ENCODE measurements at regions not wholly inside any gene's neighbourhood (a gene's known extent, or its start where the extent isn't known, plus 50 kb on each side); places are given as distances from the start of the nearest gene placed in this dataset.
A peak's percentile ranks its signal among the peaks of the same experiment; 100 is the strongest.

DNA sequence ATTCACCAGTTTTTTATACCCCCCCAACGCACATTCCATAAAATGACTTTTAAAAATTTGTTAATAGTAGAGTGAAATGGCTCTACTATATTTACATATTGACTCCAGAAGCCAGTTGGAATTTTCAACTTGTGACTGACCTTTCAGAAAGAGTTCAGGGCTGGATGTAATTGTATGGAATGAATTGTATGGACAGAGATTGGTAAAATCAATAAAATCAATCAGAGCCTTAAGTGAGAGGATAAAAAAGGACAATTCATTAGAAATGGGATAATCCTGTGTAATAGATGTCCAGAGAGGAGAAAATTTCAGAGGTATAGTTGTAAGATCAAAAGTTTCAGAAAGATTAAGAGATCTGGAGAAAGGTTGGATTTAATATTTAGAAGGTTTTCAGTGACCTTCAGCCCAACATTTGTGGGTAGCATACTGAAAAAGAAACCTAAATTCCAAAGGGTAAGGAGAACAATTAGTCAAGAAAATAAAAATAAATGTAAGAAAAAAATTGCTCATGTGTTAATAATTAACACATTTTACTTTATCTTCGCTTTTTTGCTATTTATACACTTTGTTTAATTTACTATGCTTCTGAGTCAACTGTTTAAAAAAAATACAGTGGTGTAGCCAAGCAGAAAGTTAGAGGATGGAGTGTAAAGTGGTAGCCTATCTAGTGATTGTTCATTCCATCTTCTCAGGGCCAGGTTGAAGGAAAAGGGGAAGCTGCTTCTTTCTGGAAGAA is 385.4 kb upstream of the TMEFF2 start:
- Histone ChIP-seq H3K23ac (ENCODE audit: low read length) (no peak overlapping the region), H3K18ac (ENCODE audit: low read length) (no peak overlapping the region), H2AK5ac (ENCODE audit: low read length) (no peak overlapping the region), H4K91ac (ENCODE audit: low read depth, low read length) (no peak overlapping the region), H3K9ac (ENCODE audit: low read length) (no peak overlapping the region), H2AFZ (ENCODE audit: insufficient read depth, low read length, poor library complexity) (no peak overlapping the region), H3K27me3 (ENCODE audit: insufficient read depth, low read length) (no peaks in the 10 kb centered on the region), H2BK5ac (ENCODE audit: low read depth, low read length, poor library complexity) (no peak overlapping the region), H3K4me3 (ENCODE audit: low read depth, low read length) (no peak overlapping the region), H4K12ac (ENCODE audit: low read depth, low read length) (no peak overlapping the region), H3K27ac (ENCODE audit: low read depth, low read length) (no peak overlapping the region), H3K4me2 (ENCODE audit: low read length) (no peak overlapping the region), H4K8ac (ENCODE audit: low read depth, low read length) (no peak overlapping the region), H3K14ac (ENCODE audit: low read length) (no peak overlapping the region), H3K4ac (ENCODE audit: low read depth, low read length) (no peak overlapping the region), H3K4me1 (ENCODE audit: control insufficient read depth in 1 of 2, insufficient read depth in 2 of 2, low read length in 2 of 2) (no peaks in the 10 kb centered on the region), H3K9me3 (ENCODE audit: insufficient read depth, low read depth, low read length) (no peaks in the 10 kb centered on the region), H3K79me1 (ENCODE audit: low read length) (no peaks in the 10 kb centered on the region), H2BK12ac (ENCODE audit: low read length) (no peak overlapping the region), H3K79me2 (ENCODE audit: control insufficient read depth, insufficient read depth, low read length, poor library complexity) (no peaks in the 10 kb centered on the region), H3K36me3 (ENCODE audit: control insufficient read depth in 1 of 2, insufficient read depth in 2 of 2, low read length in 2 of 2) (no peaks in the 10 kb centered on the region), H2BK120ac (ENCODE audit: insufficient read depth, low read length, poor library complexity) (no peak overlapping the region)
- no peak for DNase-seq
- WGBS (ENCODE audit: extremely low coverage, insufficient coverage, insufficient read length), result no CpG with 5 or more reads among the region's 2 CpGs

DNA sequence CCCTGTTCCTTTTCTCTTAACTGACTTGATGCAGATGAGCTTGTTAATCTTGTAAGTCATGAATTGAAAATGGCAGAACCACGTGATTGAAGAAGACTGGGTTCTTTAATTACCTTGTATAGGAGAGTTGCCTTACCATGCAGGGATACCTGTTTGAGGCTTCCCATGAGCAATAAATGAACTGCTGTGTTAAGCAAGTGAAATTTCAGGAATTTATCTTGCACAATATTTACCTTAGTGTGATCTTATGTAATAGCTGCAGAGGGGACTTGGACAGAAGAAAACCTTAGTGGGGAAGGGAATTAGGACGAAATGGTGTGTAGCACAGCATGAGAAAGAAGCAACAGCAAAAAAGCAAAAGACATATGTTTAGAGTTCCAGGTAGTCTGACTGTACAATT is 384.0 kb upstream of the TMEFF2 start:
- no CpG with 5 or more reads among the region's 2 CpGs for WGBS (ENCODE audit: extremely low coverage, insufficient coverage, insufficient read length)
- H2BK5ac ChIP-seq (ENCODE audit: low read depth, low read length, poor library complexity), result no peak overlapping the region
- no peaks in the 10 kb centered on the region for H3K4me1 ChIP-seq (ENCODE audit: control insufficient read depth in 1 of 2, insufficient read depth in 2 of 2, low read length in 2 of 2)
- no peak overlapping the region for H3K14ac ChIP-seq (ENCODE audit: low read length)
- no peak overlapping the region for H2BK12ac ChIP-seq (ENCODE audit: low read length)
- no peaks in the 10 kb centered on the region for H3K36me3 ChIP-seq (ENCODE audit: control insufficient read depth in 1 of 2, insufficient read depth in 2 of 2, low read length in 2 of 2)
- no peak overlapping the region for H4K91ac ChIP-seq (ENCODE audit: low read depth, low read length)
- no peak overlapping the region for H3K4me2 ChIP-seq (ENCODE audit: low read length)
- H3K9me3 ChIP-seq (ENCODE audit: insufficient read depth, low read depth, low read length), result no peaks in the 10 kb centered on the region
- H3K4ac ChIP-seq (ENCODE audit: low read depth, low read length), result no peak overlapping the region
- no peak overlapping the region for H2AFZ ChIP-seq (ENCODE audit: insufficient read depth, low read length, poor library complexity)
- no peak overlapping the region for H3K9ac ChIP-seq (ENCODE audit: low read length)
- no peaks in the 10 kb centered on the region for H3K27me3 ChIP-seq (ENCODE audit: insufficient read depth, low read length)
- no peak overlapping the region for H3K27ac ChIP-seq (ENCODE audit: low read depth, low read length)
- no peak overlapping the region for H3K18ac ChIP-seq (ENCODE audit: low read length)
- no peak overlapping the region for H2AK5ac ChIP-seq (ENCODE audit: low read length)
- no peaks in the 10 kb centered on the region for H3K79me1 ChIP-seq (ENCODE audit: low read length)
- no peak overlapping the region for H4K12ac ChIP-seq (ENCODE audit: low read depth, low read length)
- peak; percentile 2 to 76 for DNase-seq
- no peak overlapping the region for H4K8ac ChIP-seq (ENCODE audit: low read depth, low read length)
- H3K79me2 ChIP-seq (ENCODE audit: control insufficient read depth, insufficient read depth, low read length, poor library complexity), result no peaks in the 10 kb centered on the region
- no peak overlapping the region for H3K4me3 ChIP-seq (ENCODE audit: low read depth, low read length)
- H3K23ac ChIP-seq (ENCODE audit: low read length), result no peak overlapping the region
- H2BK120ac ChIP-seq (ENCODE audit: insufficient read depth, low read length, poor library complexity), result no peak overlapping the region

- Histone ChIP-seq H3K36me3 (ENCODE audit: control insufficient read depth in 1 of 2, insufficient read depth in 2 of 2, low read length in 2 of 2) (no peaks in the 10 kb centered on the region), H2BK120ac (ENCODE audit: insufficient read depth, low read length, poor library complexity) (no peak overlapping the region), H3K9me3 (ENCODE audit: insufficient read depth, low read depth, low read length) (no peaks in the 10 kb centered on the region), H3K9ac (ENCODE audit: low read length) (no peak overlapping the region), H2BK12ac (ENCODE audit: low read length) (no peak overlapping the region), H3K79me2 (ENCODE audit: control insufficient read depth, insufficient read depth, low read length, poor library complexity) (no peaks in the 10 kb centered on the region), H2BK5ac (ENCODE audit: low read depth, low read length, poor library complexity) (no peak overlapping the region), H4K8ac (ENCODE audit: low read depth, low read length) (no peak overlapping the region), H3K23ac (ENCODE audit: low read length) (no peak overlapping the region), H3K18ac (ENCODE audit: low read length) (no peak overlapping the region), H3K4me2 (ENCODE audit: low read length) (no peak overlapping the region), H3K4me3 (ENCODE audit: low read depth, low read length) (no peak overlapping the region), H4K12ac (ENCODE audit: low read depth, low read length) (no peak overlapping the region), H3K14ac (ENCODE audit: low read length) (no peak overlapping the region), H3K79me1 (ENCODE audit: low read length) (no peaks in the 10 kb centered on the region), H3K4ac (ENCODE audit: low read depth, low read length) (no peak overlapping the region), H2AK5ac (ENCODE audit: low read length) (no peak overlapping the region), H3K27me3 (ENCODE audit: insufficient read depth, low read length) (no peaks in the 10 kb centered on the region), H2AFZ (ENCODE audit: insufficient read depth, low read length, poor library complexity) (no peak overlapping the region), H4K91ac (ENCODE audit: low read depth, low read length) (no peak overlapping the region), H3K27ac (ENCODE audit: low read depth, low read length) (no peak overlapping the region), H3K4me1 (ENCODE audit: control insufficient read depth in 1 of 2, insufficient read depth in 2 of 2, low read length in 2 of 2) (no peaks in the 10 kb centered on the region)
- DNase-seq, result no peak
Measured at GRCh38 chr2:192577706-192578105, 383.0 kb upstream of the TMEFF2 start.

GRCh38 chr2:192574552-192574951 is 379.8 kb upstream of the TMEFF2 start:
- no peak overlapping the region for H3K4me3 ChIP-seq (ENCODE audit: low read depth, low read length)
- no peak overlapping the region for H3K27ac ChIP-seq (ENCODE audit: low read depth, low read length)
- no peaks in the 10 kb centered on the region for H3K79me1 ChIP-seq (ENCODE audit: low read length)
- no peaks in the 10 kb centered on the region for H3K79me2 ChIP-seq (ENCODE audit: control insufficient read depth, insufficient read depth, low read length, poor library complexity)
- no peaks in the 10 kb centered on the region for H3K4me1 ChIP-seq (ENCODE audit: control insufficient read depth in 1 of 2, insufficient read depth in 2 of 2, low read length in 2 of 2)
- H4K91ac ChIP-seq (ENCODE audit: low read depth, low read length), result no peak overlapping the region
- no CpG with 5 or more reads among the region's 2 CpGs for WGBS (ENCODE audit: extremely low coverage, insufficient coverage, insufficient read length)
- no peaks in the 10 kb centered on the region for H3K27me3 ChIP-seq (ENCODE audit: insufficient read depth, low read length)
- no peak overlapping the region for H2BK12ac ChIP-seq (ENCODE audit: low read length)
- no peak overlapping the region for H2BK5ac ChIP-seq (ENCODE audit: low read depth, low read length, poor library complexity)
- H3K18ac ChIP-seq (ENCODE audit: low read length), result no peak overlapping the region
- no peak overlapping the region for H3K9ac ChIP-seq (ENCODE audit: low read length)
- no peak overlapping the region for H2BK120ac ChIP-seq (ENCODE audit: insufficient read depth, low read length, poor library complexity)
- H4K8ac ChIP-seq (ENCODE audit: low read depth, low read length), result no peak overlapping the region
- no peak overlapping the region for H3K4ac ChIP-seq (ENCODE audit: low read depth, low read length)
- H2AFZ ChIP-seq (ENCODE audit: insufficient read depth, low read length, poor library complexity), result no peak overlapping the region
- H3K14ac ChIP-seq (ENCODE audit: low read length), result no peak overlapping the region
- DNase-seq, result no peak
- H3K23ac ChIP-seq (ENCODE audit: low read length), result no peak overlapping the region
- no peaks in the 10 kb centered on the region for H3K9me3 ChIP-seq (ENCODE audit: insufficient read depth, low read depth, low read length)
- no peaks in the 10 kb centered on the region for H3K36me3 ChIP-seq (ENCODE audit: control insufficient read depth in 1 of 2, insufficient read depth in 2 of 2, low read length in 2 of 2)
- H4K12ac ChIP-seq (ENCODE audit: low read depth, low read length), result no peak overlapping the region
- no peak overlapping the region for H2AK5ac ChIP-seq (ENCODE audit: low read length)
- H3K4me2 ChIP-seq (ENCODE audit: low read length), result no peak overlapping the region

Data from trophoblast cell (in vitro differentiated cells and primary cell).